NCI-H2107 (cell line): ENCODE measurements at regions not wholly inside any gene's neighbourhood (a gene's known extent, or its start where the extent isn't known, plus 50 kb on each side); places are given as distances from the start of the nearest gene placed in this dataset.

ENCODE experiments used
- DNase-seq: peaks from one replicate; lab custom pipeline; 2025; lab: John Stamatoyannopoulos, UW

- DNase-seq, result no peak
Measured at GRCh38 chr1:221470000-221470698, 271.7 kb downstream of the DUSP10 start.

DNA sequence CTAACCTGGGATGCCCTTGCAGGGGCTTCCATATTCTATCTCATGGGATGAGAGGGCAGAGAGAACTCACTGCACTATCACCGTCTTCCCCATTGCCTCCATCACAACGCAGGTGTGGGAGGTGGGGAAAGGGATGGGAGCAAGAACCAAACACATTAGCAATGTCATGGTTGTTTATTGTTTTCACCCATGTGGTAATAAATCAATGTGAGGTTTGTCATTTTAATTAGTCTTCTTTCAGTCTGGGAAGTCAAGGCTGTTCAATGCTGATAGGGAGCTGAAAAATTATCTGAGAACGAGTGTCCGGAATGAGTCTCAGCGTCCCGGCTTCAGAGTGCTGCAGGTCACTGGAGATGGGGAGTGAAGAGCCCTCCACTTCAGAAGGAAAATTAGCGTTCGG is 268.5 kb downstream of the DUSP10 start:
- no peak for DNase-seq

GRCh38 chr1:221477252-221477651 is 264.6 kb downstream of the DUSP10 start:
- DNase-seq, result no peak

DNA sequence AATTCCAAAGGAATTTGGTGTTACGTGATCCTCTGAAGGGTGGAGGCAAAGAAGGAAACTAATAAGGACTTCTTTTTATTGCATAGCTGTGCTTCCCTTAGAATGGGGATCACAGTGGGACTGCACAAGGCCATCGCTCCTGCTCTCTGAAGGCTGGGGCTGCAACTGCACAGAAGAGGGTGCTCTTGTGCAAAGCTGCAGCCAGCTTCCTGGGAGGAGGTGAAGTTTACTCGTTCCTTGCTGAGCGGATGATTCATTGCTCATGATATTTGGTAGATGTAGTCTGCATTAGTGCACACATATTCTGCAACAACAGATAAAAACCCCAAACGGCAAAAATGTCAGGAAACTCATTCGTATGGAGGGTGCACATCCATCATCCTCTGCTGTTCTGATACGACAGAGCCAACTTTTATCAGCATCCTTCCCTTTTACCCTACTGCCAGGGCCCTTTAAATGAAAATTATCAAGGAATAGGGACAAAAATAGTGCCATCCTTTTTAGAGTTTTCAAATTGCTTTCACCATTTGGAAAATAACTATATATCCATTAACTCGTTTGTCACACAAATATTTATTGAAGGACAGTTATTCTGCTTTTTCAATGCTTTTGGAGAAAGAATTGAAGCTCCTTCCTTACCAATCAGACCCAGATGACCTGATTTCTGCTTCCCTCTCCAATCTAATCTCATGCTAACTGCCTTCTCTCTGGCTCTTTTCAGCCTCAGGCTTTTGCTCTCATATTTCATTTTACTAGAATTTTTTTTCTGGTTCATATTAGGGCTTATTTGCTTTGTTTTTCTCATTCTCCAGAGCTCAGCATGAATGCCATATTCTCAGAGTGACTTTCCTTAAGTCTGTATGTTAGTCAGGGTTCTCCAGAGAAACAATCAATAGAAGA is 263.6 kb downstream of the DUSP10 start:
- DNase-seq, result no peak

GRCh38 chr1:221487781-221488524 is 253.9 kb downstream of the DUSP10 start:
- no peak for DNase-seq

- DNase-seq, result no peak
Measured at GRCh38 chr1:221488550-221488949, 253.3 kb downstream of the DUSP10 start.

DNA sequence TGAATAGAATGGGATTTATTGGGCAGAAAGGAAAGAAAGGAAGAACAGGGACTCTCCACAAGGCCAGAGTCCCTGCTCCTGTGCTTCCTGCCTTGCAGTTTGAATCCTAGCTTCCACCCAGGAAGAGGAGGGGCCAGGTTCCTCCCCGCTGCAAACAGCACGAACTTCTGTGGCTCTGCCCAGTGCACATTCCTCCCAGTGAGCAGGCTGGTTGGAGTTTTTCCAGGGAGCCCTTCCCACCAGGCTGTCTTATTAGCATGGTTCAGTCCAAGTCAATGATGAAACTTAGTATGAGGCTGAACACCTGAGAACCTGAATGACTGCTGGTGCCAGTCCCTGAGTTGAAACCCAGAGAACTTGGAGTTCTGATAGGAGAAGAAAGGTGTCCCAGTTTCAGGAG is 247.2 kb downstream of the DUSP10 start:
- DNase-seq, result no peak

- no peak for DNase-seq
Measured at GRCh38 chr1:221497046-221497445, 244.8 kb downstream of the DUSP10 start.

DNA sequence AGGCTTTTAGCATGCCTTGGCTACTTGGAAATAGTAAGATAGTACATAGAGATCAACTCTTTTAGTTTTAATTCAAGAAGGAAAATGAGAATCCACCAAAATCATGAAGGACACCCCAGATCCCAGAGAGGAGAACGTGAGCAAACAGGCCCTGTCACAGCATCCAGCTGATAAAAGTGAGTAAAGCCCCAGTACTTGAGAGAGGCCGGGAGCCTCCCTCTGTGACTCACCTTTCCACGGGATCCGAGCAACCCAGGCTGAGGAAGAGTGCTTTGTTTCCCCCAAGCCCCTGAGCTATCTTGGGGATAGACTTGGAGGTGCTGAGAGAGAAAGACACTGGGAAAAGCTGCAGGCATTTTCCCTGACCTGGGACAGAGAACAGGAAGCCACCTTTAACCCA is 238.6 kb downstream of the DUSP10 start:
- DNase-seq, result no peak

DNA sequence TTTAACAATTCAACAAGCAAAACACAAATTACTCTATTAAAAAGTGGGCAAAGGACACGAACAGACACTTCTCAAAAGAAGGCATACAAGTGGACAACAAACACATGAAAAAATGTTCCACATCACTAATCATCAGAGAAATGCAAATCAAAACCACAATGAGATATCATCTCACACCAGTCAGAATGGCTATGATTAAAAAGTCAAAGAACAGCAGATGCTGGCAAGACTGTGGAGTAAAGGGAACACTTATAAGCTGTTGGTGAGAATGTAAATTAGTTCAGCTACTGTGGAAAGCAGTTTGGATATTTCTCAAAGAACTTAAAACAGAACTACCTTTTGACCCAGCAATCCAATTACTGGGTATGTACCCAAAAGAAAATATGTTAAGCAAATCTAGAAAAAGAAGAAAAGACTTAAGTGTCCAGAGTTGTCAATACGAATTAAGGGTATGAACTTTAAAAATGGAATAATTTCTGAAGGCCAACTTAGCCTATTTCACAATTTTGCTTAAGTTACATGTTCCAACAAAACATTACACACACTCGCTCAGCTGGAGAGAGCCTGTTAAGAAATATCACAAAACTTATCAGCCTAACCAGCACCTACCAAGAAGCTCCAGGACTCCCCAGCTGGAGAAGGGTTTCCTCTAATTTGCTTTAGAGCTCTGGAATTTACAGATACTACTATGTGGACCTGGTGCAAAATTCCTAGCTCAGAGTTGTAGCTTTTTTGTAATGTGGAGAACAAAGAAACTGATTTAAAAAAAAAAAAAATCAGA is 232.1 kb downstream of the DUSP10 start:
- no peak for DNase-seq

DNA sequence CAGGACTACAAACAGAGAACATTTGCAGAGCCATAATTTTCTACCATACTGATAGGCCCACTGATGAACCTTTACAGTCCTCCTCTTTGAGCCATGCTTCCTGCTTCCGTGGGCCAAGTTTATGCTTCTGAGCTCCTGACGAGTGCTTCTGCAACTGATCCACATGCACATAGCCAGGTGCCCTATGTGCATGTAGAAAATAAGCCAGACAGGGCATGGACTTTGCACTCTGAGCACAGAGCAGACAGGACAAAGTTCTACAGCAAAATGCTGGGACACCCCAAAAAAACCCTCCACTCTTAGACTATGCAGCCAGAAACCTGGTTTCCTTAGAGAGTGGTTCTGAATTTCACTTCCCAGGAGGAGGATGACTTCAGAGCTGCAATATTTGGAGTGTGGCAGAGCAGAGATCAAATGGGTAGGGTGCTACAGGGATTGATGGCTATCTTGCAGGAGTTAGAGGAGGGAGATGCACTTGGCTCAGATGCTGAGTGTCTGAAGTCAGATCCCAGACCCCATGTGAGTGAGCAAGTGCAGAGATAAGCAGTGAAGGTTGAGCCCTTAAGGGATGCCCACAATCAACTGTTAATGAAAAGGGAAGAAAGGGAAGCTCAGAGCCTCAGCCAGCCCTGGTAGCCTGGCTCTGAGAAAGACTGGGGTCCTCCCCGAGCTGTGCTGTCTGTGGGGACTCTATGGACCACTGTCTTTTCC is 230.9 kb downstream of the DUSP10 start:
- no peak for DNase-seq

DNA sequence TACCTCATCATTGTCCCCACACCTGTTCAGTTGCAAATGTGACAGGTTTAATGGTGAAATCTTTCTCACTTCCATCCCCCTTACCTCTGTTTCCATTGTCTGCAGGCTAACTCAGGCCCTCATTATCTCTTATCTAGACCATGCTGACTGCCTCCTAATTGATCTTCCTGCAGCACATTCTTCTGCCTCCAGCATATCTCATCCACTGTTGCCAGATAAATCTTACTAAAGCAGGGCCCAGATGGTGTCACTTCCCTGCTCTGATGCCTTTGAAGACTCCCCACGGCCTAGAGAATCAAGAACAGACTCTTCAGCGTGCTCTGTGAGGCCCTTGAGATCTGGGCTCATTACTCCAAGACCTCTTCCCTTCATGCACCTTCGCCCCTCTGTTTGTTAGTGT is 230.1 kb downstream of the DUSP10 start:
- DNase-seq, result no peak

GRCh38 chr1:221514806-221515205 is 227.1 kb downstream of the DUSP10 start:
- no peak for DNase-seq

DNA sequence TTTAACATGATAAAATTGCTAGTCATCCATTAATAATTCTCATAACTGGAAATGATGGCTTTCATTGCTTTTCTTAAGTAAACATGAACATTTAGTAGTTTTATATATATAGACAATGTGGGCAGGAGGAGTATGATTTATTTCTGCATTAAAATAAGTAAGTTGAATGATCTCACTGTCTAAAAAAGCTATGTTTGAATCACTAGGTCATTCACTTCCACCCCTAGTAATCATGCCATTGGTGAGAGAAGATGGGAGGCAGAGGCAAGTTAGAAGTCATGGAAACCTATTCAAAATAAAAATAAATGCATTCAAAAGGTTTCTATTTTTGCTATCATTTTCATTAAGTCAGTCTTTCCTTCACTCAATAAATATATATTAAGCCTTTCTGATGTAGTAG is 226.4 kb downstream of the DUSP10 start:
- no peak for DNase-seq

DNA sequence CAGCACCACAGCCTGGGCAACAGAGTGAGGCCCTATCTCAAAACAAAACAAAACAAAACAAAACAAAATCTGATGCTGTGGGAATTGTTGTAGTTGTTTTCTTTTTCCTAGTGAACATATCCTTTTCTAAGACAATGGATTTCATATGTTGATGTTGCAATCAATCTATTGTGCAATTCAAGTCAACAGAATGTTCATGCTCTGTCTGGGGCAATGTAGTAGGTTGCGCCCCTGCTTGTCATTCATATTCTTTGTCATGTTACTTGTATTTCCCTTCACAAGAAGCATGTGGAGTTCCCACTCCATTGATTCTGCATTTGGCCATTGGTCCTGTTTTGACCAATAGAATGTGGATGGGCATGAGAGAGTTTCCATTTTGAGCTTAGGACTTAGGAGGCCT is 223.9 kb downstream of the DUSP10 start:
- DNase-seq, result no peak

GRCh38 chr1:221520250-221520649 is 221.6 kb downstream of the DUSP10 start:
- no peak for DNase-seq

- DNase-seq, result no peak
Measured at GRCh38 chr1:221521686-221522085, 220.2 kb downstream of the DUSP10 start.

DNA sequence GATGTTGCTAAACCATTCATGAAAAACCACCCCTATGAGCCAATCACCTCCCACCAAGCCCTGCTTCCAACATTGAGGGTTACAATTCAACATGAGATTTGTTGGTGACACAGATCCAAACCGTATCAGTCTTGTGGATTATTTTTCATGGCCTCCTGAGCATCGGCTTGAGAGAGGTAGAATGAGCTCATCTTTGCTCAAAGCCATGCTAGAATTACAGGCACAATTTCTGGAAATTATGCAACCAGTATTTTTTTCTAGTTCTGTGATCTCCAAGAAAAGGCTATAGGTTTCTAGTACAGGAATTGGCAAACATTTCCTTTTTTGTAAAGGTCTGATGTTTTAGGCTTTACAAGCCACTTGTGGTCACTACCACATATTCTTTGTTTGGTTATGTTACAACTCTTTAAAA is 219.4 kb downstream of the DUSP10 start:
- no peak for DNase-seq

GRCh38 chr1:221525749-221526148 is 216.1 kb downstream of the DUSP10 start:
- DNase-seq, result no peak

GRCh38 chr1:221527302-221527701 is 214.6 kb downstream of the DUSP10 start:
- no peak for DNase-seq
